ENCODE measurements at regions not wholly inside any gene's neighbourhood (a gene's known extent, or its start where the extent isn't known, plus 50 kb on each side); places are given as distances from the start of the nearest gene placed in this dataset.

DNA sequence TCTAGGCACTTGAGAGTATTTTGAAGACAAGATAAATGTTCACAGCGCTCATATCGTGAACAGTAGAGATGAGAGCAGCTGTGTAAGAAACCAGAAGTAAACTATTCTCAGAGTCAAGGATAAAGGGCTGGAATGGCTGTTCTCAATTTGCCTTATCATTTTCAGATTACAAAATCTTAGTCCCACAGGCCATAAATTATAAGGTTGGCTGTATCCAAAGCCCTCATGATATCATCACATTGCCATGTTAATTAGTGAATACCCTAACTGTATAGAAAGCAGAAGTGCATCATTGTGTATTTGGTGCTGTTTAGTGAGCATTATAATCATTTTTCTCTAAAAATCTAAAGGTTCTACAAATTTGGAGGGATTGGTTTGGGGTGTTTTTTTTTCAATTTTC is 168.9 kb upstream of the EDNRA start:
- no peaks in the 10 kb centered on the region for H3K9me2 ChIP-seq (replicated peaks; ENCODE audit: insufficient read depth, low read length)
- H3K27ac ChIP-seq (ENCODE audit: low read length), result no peak overlapping the region
- no peaks in the 10 kb centered on the region for H4K20me1 ChIP-seq (ENCODE audit: insufficient read depth, low read depth, low read length)
- no peaks in the 10 kb centered on the region for H3K79me2 ChIP-seq (ENCODE audit: low read length)
- no peak overlapping the region for H2AFZ ChIP-seq (ENCODE audit: low read length)
- no peak overlapping the region for H3K4me2 ChIP-seq (ENCODE audit: low read depth, low read length, poor library complexity, severe bottlenecking)
- H3K9me3 ChIP-seq (ENCODE audit: low read length), result no peaks in the 10 kb centered on the region
- no peak overlapping the region for H3K4me3 ChIP-seq (ENCODE audit: low read length)
- no peaks in the 10 kb centered on the region for H3K4me1 ChIP-seq (ENCODE audit: low read length)
- H3K36me3 ChIP-seq (ENCODE audit: insufficient read depth, low read length), result no peaks in the 10 kb centered on the region
- no peak overlapping the region for H3K9ac ChIP-seq (ENCODE audit: low read length)
- no peaks in the 10 kb centered on the region for H3K27me3 ChIP-seq (ENCODE audit: low read length)
- no peak for DNase-seq

- H3K36me3 ChIP-seq (ENCODE audit: insufficient read depth, low read length), result no peaks in the 10 kb centered on the region
- H3K27ac ChIP-seq (ENCODE audit: low read length), result no peak overlapping the region
- no peak overlapping the region for H3K4me2 ChIP-seq (ENCODE audit: low read depth, low read length, poor library complexity, severe bottlenecking)
- no peak overlapping the region for H3K4me3 ChIP-seq (ENCODE audit: low read length)
- no peaks in the 10 kb centered on the region for H3K9me3 ChIP-seq (ENCODE audit: low read length)
- no peaks in the 10 kb centered on the region for H4K20me1 ChIP-seq (ENCODE audit: insufficient read depth, low read depth, low read length)
- no peaks in the 10 kb centered on the region for H3K79me2 ChIP-seq (ENCODE audit: low read length)
- H3K27me3 ChIP-seq (ENCODE audit: low read length), result 0 out of 2 replicates have a peak, but pooled peaks cover 2% of the 10 kb centered on the region
- no peak overlapping the region for H3K9ac ChIP-seq (ENCODE audit: low read length)
- no peak for DNase-seq
- no peak overlapping the region for H2AFZ ChIP-seq (ENCODE audit: low read length)
- no peaks in the 10 kb centered on the region for H3K4me1 ChIP-seq (ENCODE audit: low read length)
- H3K9me2 ChIP-seq (replicated peaks; ENCODE audit: insufficient read depth, low read length), result no peaks in the 10 kb centered on the region
Observed at GRCh38 chr4:147312376-147313046, 168.4 kb upstream of the EDNRA start.

- no peak overlapping the region for H3K4me3 ChIP-seq (ENCODE audit: low read length)
- H3K27ac ChIP-seq (ENCODE audit: low read length), result no peak overlapping the region
- no peaks in the 10 kb centered on the region for H3K79me2 ChIP-seq (ENCODE audit: low read length)
- 0 out of 2 replicates have a peak, but pooled peaks cover 2% of the 10 kb centered on the region for H3K27me3 ChIP-seq (ENCODE audit: low read length)
- H2AFZ ChIP-seq (ENCODE audit: low read length), result no peak overlapping the region
- DNase-seq, result no peak
- no peaks in the 10 kb centered on the region for H3K9me3 ChIP-seq (ENCODE audit: low read length)
- H3K36me3 ChIP-seq (ENCODE audit: insufficient read depth, low read length), result no peaks in the 10 kb centered on the region
- H3K9ac ChIP-seq (ENCODE audit: low read length), result no peak overlapping the region
- no peak overlapping the region for H3K4me2 ChIP-seq (ENCODE audit: low read depth, low read length, poor library complexity, severe bottlenecking)
- no peaks in the 10 kb centered on the region for H3K4me1 ChIP-seq (ENCODE audit: low read length)
- H3K9me2 ChIP-seq (replicated peaks; ENCODE audit: insufficient read depth, low read length), result no peaks in the 10 kb centered on the region
- H4K20me1 ChIP-seq (ENCODE audit: insufficient read depth, low read depth, low read length), result no peaks in the 10 kb centered on the region
Observed at GRCh38 chr4:147313108-147313507, 167.8 kb upstream of the EDNRA start.

- 0 out of 2 replicates have a peak, but pooled peaks cover 2% of the 10 kb centered on the region for H3K27me3 ChIP-seq (ENCODE audit: low read length)
- H3K4me3 ChIP-seq (ENCODE audit: low read length), result no peak overlapping the region
- H3K9me3 ChIP-seq (ENCODE audit: low read length), result no peaks in the 10 kb centered on the region
- H4K20me1 ChIP-seq (ENCODE audit: insufficient read depth, low read depth, low read length), result no peaks in the 10 kb centered on the region
- DNase-seq, result peak; percentile 21
- H3K4me1 ChIP-seq (ENCODE audit: low read length), result no peaks in the 10 kb centered on the region
- no peaks in the 10 kb centered on the region for H3K79me2 ChIP-seq (ENCODE audit: low read length)
- H3K36me3 ChIP-seq (ENCODE audit: insufficient read depth, low read length), result no peaks in the 10 kb centered on the region
- no peak overlapping the region for H3K4me2 ChIP-seq (ENCODE audit: low read depth, low read length, poor library complexity, severe bottlenecking)
- H3K27ac ChIP-seq (ENCODE audit: low read length), result no peak overlapping the region
- H3K9me2 ChIP-seq (replicated peaks; ENCODE audit: insufficient read depth, low read length), result no peaks in the 10 kb centered on the region
- no peak overlapping the region for H3K9ac ChIP-seq (ENCODE audit: low read length)
- H2AFZ ChIP-seq (ENCODE audit: low read length), result no peak overlapping the region
Observed at GRCh38 chr4:147318586-147318985, 162.3 kb upstream of the EDNRA start.

- Histone ChIP-seq H3K79me2 (ENCODE audit: low read length) (no peaks in the 10 kb centered on the region), H2AFZ (ENCODE audit: low read length) (no peak overlapping the region), H3K4me1 (ENCODE audit: low read length) (no peaks in the 10 kb centered on the region), H3K4me2 (ENCODE audit: low read depth, low read length, poor library complexity, severe bottlenecking) (no peak overlapping the region), H3K9ac (ENCODE audit: low read length) (no peak overlapping the region), H3K9me2 (replicated peaks; ENCODE audit: insufficient read depth, low read length) (no peaks in the 10 kb centered on the region), H3K27me3 (ENCODE audit: low read length) (no peaks in the 10 kb centered on the region), H3K36me3 (ENCODE audit: insufficient read depth, low read length) (no peaks in the 10 kb centered on the region), H3K9me3 (ENCODE audit: low read length) (no peaks in the 10 kb centered on the region), H3K4me3 (ENCODE audit: low read length) (no peak overlapping the region), H4K20me1 (ENCODE audit: insufficient read depth, low read depth, low read length) (no peaks in the 10 kb centered on the region), H3K27ac (ENCODE audit: low read length) (no peak overlapping the region)
- no peak for DNase-seq
Observed at GRCh38 chr4:147325571-147325981, 155.3 kb upstream of the EDNRA start.

DNA sequence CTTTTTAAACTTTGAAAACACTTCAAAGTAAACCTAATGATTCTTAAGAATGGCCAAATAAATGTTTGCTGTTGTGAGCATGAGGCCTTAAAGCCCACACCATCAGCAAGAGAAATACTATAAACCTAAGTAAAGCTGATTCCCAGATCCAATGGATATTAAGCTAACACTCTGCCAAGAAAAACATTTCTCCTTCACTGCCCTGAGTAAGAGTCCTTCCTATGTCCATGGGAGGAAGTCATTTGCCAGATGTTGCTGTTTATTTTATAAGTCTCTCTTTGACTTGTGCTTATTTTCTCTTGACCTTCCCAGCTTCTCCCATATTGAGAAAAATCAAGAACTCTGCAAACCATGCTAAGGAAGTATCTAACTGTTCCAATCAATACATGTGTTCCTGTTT is 154.3 kb upstream of the EDNRA start:
- Histone ChIP-seq H3K27ac (ENCODE audit: low read length) (no peak overlapping the region), H3K9me2 (replicated peaks; ENCODE audit: insufficient read depth, low read length) (no peaks in the 10 kb centered on the region), H3K9me3 (ENCODE audit: low read length) (no peaks in the 10 kb centered on the region), H3K4me1 (ENCODE audit: low read length) (no peaks in the 10 kb centered on the region), H3K36me3 (ENCODE audit: insufficient read depth, low read length) (no peaks in the 10 kb centered on the region), H3K4me2 (ENCODE audit: low read depth, low read length, poor library complexity, severe bottlenecking) (no peak overlapping the region), H4K20me1 (ENCODE audit: insufficient read depth, low read depth, low read length) (no peaks in the 10 kb centered on the region), H3K27me3 (ENCODE audit: low read length) (no peaks in the 10 kb centered on the region), H3K4me3 (ENCODE audit: low read length) (no peak overlapping the region), H2AFZ (ENCODE audit: low read length) (no peak overlapping the region), H3K9ac (ENCODE audit: low read length) (no peak overlapping the region), H3K79me2 (ENCODE audit: low read length) (no peaks in the 10 kb centered on the region)
- no peak for DNase-seq

- H3K27ac ChIP-seq (ENCODE audit: low read length), result no peak overlapping the region
- H2AFZ ChIP-seq (ENCODE audit: low read length), result no peak overlapping the region
- H3K4me1 ChIP-seq (ENCODE audit: low read length), result no peaks in the 10 kb centered on the region
- H3K9ac ChIP-seq (ENCODE audit: low read length), result no peak overlapping the region
- no peak overlapping the region for H3K4me2 ChIP-seq (ENCODE audit: low read depth, low read length, poor library complexity, severe bottlenecking)
- H4K20me1 ChIP-seq (ENCODE audit: insufficient read depth, low read depth, low read length), result no peaks in the 10 kb centered on the region
- no peaks in the 10 kb centered on the region for H3K9me2 ChIP-seq (replicated peaks; ENCODE audit: insufficient read depth, low read length)
- H3K36me3 ChIP-seq (ENCODE audit: insufficient read depth, low read length), result no peaks in the 10 kb centered on the region
- no peak overlapping the region for H3K4me3 ChIP-seq (ENCODE audit: low read length)
- no peaks in the 10 kb centered on the region for H3K9me3 ChIP-seq (ENCODE audit: low read length)
- DNase-seq, result no peak
- no peaks in the 10 kb centered on the region for H3K79me2 ChIP-seq (ENCODE audit: low read length)
- no peaks in the 10 kb centered on the region for H3K27me3 ChIP-seq (ENCODE audit: low read length)
Observed at GRCh38 chr4:147327322-147327721, 153.6 kb upstream of the EDNRA start.

DNA sequence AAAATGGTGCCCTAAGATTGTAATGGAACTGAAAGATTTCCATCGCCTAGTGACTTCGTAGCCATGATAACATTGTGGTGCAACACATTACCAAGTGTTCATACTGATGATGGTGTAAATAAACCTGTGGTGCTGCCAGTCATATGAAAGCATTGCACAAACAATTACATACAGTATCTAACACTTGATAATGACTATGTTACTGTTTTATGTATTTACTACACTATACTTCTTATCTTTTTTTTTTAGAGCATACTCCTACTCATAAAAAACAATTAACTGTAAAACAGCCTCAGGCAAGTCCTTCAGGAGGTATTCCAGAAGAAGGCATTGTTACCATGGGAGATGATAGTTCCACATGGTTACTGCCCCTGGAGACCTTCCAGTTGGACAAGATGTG is 152.7 kb upstream of the EDNRA start:
- Histone ChIP-seq H3K4me2 (ENCODE audit: low read depth, low read length, poor library complexity, severe bottlenecking) (no peak overlapping the region), H3K9me2 (replicated peaks; ENCODE audit: insufficient read depth, low read length) (no peaks in the 10 kb centered on the region), H3K9ac (ENCODE audit: low read length) (no peak overlapping the region), H3K27ac (ENCODE audit: low read length) (no peak overlapping the region), H3K79me2 (ENCODE audit: low read length) (no peaks in the 10 kb centered on the region), H3K9me3 (ENCODE audit: low read length) (no peaks in the 10 kb centered on the region), H2AFZ (ENCODE audit: low read length) (no peak overlapping the region), H3K36me3 (ENCODE audit: insufficient read depth, low read length) (no peaks in the 10 kb centered on the region), H3K4me1 (ENCODE audit: low read length) (no peaks in the 10 kb centered on the region), H4K20me1 (ENCODE audit: insufficient read depth, low read depth, low read length) (no peaks in the 10 kb centered on the region), H3K27me3 (ENCODE audit: low read length) (no peaks in the 10 kb centered on the region), H3K4me3 (ENCODE audit: low read length) (no peak overlapping the region)
- no peak for DNase-seq
